ENCODE measurements at regions not wholly inside any gene's neighbourhood (a gene's known extent, or its start where the extent isn't known, plus 50 kb on each side); places are given as distances from the start of the nearest gene placed in this dataset.

GRCh38 chr14:54053386-54053745 is 96.7 kb upstream of the BMP4 start:
- H3K4me3 ChIP-seq (ENCODE audit: low read length) = no peak overlapping the region
- H3K36me3 ChIP-seq (ENCODE audit: insufficient read depth, low read length) = no peaks in the 10 kb centered on the region
- no peak for TF ChIP-seq RAD21 (conservative IDR thresholded peaks at IDR 0.05)
- no peak for TF ChIP-seq POLR2AphosphoS5 (IDR thresholded peaks at IDR 0.05)
- TF ChIP-seq TAF1 (IDR thresholded peaks at IDR 0.05; ENCODE audit: low read depth) = no peak
- no peak for TF ChIP-seq EZH2 (IDR thresholded peaks at IDR 0.05; ENCODE audit: borderline replicate concordance, insufficient read depth, low read length, poor library complexity, severe bottlenecking)
- no peak for TF ChIP-seq REST (IDR thresholded peaks at IDR 0.05; ENCODE audit: borderline replicate concordance)
- TF ChIP-seq SMC3 (conservative IDR thresholded peaks at IDR 0.05; ENCODE audit: poor library complexity) = no peak
- TF ChIP-seq EP300 (conservative IDR thresholded peaks at IDR 0.05; ENCODE audit: poor library complexity, severe bottlenecking) = no peak
- no peak for TF ChIP-seq MXI1 (conservative IDR thresholded peaks at IDR 0.05; ENCODE audit: poor library complexity, severe bottlenecking)
- TF ChIP-seq CTCF (IDR thresholded peaks at IDR 0.05; ENCODE audit: poor library complexity, severe bottlenecking) = no peak
- H3K27ac ChIP-seq (ENCODE audit: low read length) = no peak overlapping the region
- no peaks in the 10 kb centered on the region for H3K79me2 ChIP-seq (replicated peaks; ENCODE audit: insufficient read depth, low read length)
- no peaks in the 10 kb centered on the region for H3K27me3 ChIP-seq (ENCODE audit: insufficient read depth, low read depth, low read length)
- H3K9me2 ChIP-seq (ENCODE audit: insufficient read depth, low read length) = no peaks in the 10 kb centered on the region
- no peak overlapping the region for H3K4me2 ChIP-seq (ENCODE audit: low read length)
- no peak overlapping the region for H3K9ac ChIP-seq (ENCODE audit: low read length)
- H2AFZ ChIP-seq (ENCODE audit: low read depth, low read length) = no peak overlapping the region
- H3F3A ChIP-seq (ENCODE audit: insufficient read depth, low read length, poor library complexity, severe bottlenecking) = no peaks in the 10 kb centered on the region
- H3K9me3 ChIP-seq (ENCODE audit: low read length) = no peaks in the 10 kb centered on the region
- H4K20me1 ChIP-seq (ENCODE audit: insufficient read depth) = no peaks in the 10 kb centered on the region

DNA sequence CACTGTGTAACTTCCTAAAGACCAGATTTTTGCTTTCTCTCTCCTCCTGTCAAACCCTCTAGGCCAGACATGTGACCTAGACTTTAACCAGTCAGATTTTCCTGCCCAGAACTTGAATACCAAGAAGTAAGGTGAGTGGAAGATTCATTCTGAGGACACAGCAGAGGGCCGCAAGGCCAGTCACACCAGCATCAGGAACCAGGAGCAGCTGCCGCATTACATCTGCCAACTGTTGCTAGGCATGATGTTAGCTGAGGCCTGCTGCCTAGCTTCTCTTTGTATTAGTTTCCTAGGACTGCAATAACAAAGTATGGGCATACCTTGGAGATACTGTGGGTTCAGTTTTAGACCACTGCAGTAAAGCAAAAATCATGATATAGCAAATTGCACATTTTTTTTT is 101.9 kb upstream of the BMP4 start:
- Histone ChIP-seq H3K27ac (ENCODE audit: low read length) (no peak overlapping the region), H3K9ac (ENCODE audit: low read length) (no peak overlapping the region), H4K20me1 (ENCODE audit: insufficient read depth) (no peaks in the 10 kb centered on the region), H3K9me2 (ENCODE audit: insufficient read depth, low read length) (no peaks in the 10 kb centered on the region), H3K27me3 (ENCODE audit: insufficient read depth, low read depth, low read length) (no peaks in the 10 kb centered on the region), H3K9me3 (ENCODE audit: low read length) (no peaks in the 10 kb centered on the region), H3F3A (ENCODE audit: insufficient read depth, low read length, poor library complexity, severe bottlenecking) (no peaks in the 10 kb centered on the region), H3K4me2 (ENCODE audit: low read length) (no peak overlapping the region), H3K79me2 (replicated peaks; ENCODE audit: insufficient read depth, low read length) (no peaks in the 10 kb centered on the region), H3K4me3 (ENCODE audit: low read length) (no peak overlapping the region), H2AFZ (ENCODE audit: low read depth, low read length) (no peak overlapping the region), H3K36me3 (ENCODE audit: insufficient read depth, low read length) (no peaks in the 10 kb centered on the region)
- TF ChIP-seq MXI1 (conservative IDR thresholded peaks at IDR 0.05; ENCODE audit: poor library complexity, severe bottlenecking) (no peak), POLR2AphosphoS5 (IDR thresholded peaks at IDR 0.05) (no peak), CTCF (IDR thresholded peaks at IDR 0.05; ENCODE audit: poor library complexity, severe bottlenecking) (no peak), TAF1 (IDR thresholded peaks at IDR 0.05; ENCODE audit: low read depth) (no peak), REST (IDR thresholded peaks at IDR 0.05; ENCODE audit: borderline replicate concordance) (no peak), RAD21 (conservative IDR thresholded peaks at IDR 0.05) (no peak), SMC3 (conservative IDR thresholded peaks at IDR 0.05; ENCODE audit: poor library complexity) (no peak), EZH2 (IDR thresholded peaks at IDR 0.05; ENCODE audit: borderline replicate concordance, insufficient read depth, low read length, poor library complexity, severe bottlenecking) (no peak), EP300 (conservative IDR thresholded peaks at IDR 0.05; ENCODE audit: poor library complexity, severe bottlenecking) (no peak)

All from neural cell (in vitro differentiated cells).